GM18873 (cell line): ENCODE measurements at regions not wholly inside any gene's neighbourhood (a gene's known extent, or its start where the extent isn't known, plus 50 kb on each side); places are given as distances from the start of the nearest gene placed in this dataset.

Experiments
- ATAC-seq: cut with Tn5 transposase; IDR thresholded peaks from one replicate; pipeline ENCODE4 v1.9.1; 2021; ENCODE audit warnings: mild to moderate bottlenecking, moderate library complexity, moderate number of reproducible peaks; ENCODE audit not compliant: unreplicated experiment, low FRiP score

- no peak for ATAC-seq
Measured at GRCh38 chr10:105953056-105953455, 1211.5 kb downstream of the SORCS1 start.

GRCh38 chr10:105952153-105952552 lies 1212.4 kb downstream of the SORCS1 start:
- ATAC-seq = peak; percentile 91

GRCh38 chr10:105950410-105950809 lies 1214.1 kb downstream of the SORCS1 start:
- ATAC-seq = no peak

GRCh38 chr10:105949721-105950120 lies 1214.8 kb downstream of the SORCS1 start:
- ATAC-seq = no peak

GRCh38 chr10:105925045-105925785 lies 1239.3 kb downstream of the SORCS1 start:
- no peak for ATAC-seq

- ATAC-seq = no peak
Measured at GRCh38 chr10:105921348-105921747, 1243.2 kb downstream of the SORCS1 start.

- no peak for ATAC-seq
Measured at GRCh38 chr10:105914432-105914831, 1250.1 kb downstream of the SORCS1 start.

- no peak for ATAC-seq
Measured at GRCh38 chr10:105908701-105909100, 1255.8 kb downstream of the SORCS1 start.

- ATAC-seq = no peak
Measured at GRCh38 chr10:105885495-105885894, 1244.4 kb downstream of the SORCS3 start.

- ATAC-seq = no peak
Measured at GRCh38 chr10:105879401-105879800, 1238.3 kb downstream of the SORCS3 start.

GRCh38 chr10:105875050-105875449 lies 1234.0 kb downstream of the SORCS3 start:
- ATAC-seq = no peak

- no peak for ATAC-seq
Measured at GRCh38 chr10:105872665-105873064, 1231.6 kb downstream of the SORCS3 start.

- ATAC-seq = no peak
Measured at GRCh38 chr10:105868935-105869334, 1227.8 kb downstream of the SORCS3 start.

- ATAC-seq = no peak
Measured at GRCh38 chr10:105864854-105865253, 1223.8 kb downstream of the SORCS3 start.

- ATAC-seq = no peak
Measured at GRCh38 chr10:105857268-105858264, 1216.5 kb downstream of the SORCS3 start.

- no peak for ATAC-seq
Measured at GRCh38 chr10:105855791-105856190, 1214.7 kb downstream of the SORCS3 start.

- ATAC-seq = no peak
Measured at GRCh38 chr10:105844676-105845570, 1203.8 kb downstream of the SORCS3 start.

- no peak for ATAC-seq
Measured at GRCh38 chr10:105844241-105844640, 1203.2 kb downstream of the SORCS3 start.

- ATAC-seq = no peak
Measured at GRCh38 chr10:105843786-105844185, 1202.7 kb downstream of the SORCS3 start.

- no peak for ATAC-seq
Measured at GRCh38 chr10:105840288-105840770, 1199.2 kb downstream of the SORCS3 start.
